HG02588 (cell line): ENCODE measurements at regions not wholly inside any gene's neighbourhood (a gene's known extent, or its start where the extent isn't known, plus 50 kb on each side); places are given as distances from the start of the nearest gene placed in this dataset.
A peak's percentile ranks its signal among the peaks of the same experiment; 100 is the strongest.

ENCODE experiments used
- ATAC-seq: cut with Tn5 transposase; IDR thresholded peaks from one replicate; pipeline ENCODE4 v1.9.1; 2021; ENCODE audit warnings: mild to moderate bottlenecking, moderate library complexity; ENCODE audit not compliant: unreplicated experiment

GRCh38 chr5:1748271-1748670, 51.4 kb downstream of the MRPL36 start:
- ATAC-seq, result no peak

GRCh38 chr5:1747803-1748085, 51.9 kb downstream of the MRPL36 start:
- ATAC-seq, result no peak

GRCh38 chr5:1747079-1747802, 52.4 kb downstream of the MRPL36 start:
- ATAC-seq, result no peak

GRCh38 chr5:1746371-1747078, 53.1 kb downstream of the MRPL36 start:
- no peak for ATAC-seq

- ATAC-seq, result no peak
Observed at GRCh38 chr5:1745796-1746370, 53.8 kb downstream of the MRPL36 start.

GRCh38 chr5:1745123-1745795, 54.4 kb downstream of the MRPL36 start:
- ATAC-seq, result no peak

- no peak for ATAC-seq
Observed at GRCh38 chr5:1744393-1745122, 55.1 kb downstream of the MRPL36 start.

- no peak for ATAC-seq
Observed at GRCh38 chr5:1743769-1744085, 55.9 kb downstream of the MRPL36 start.

GRCh38 chr5:1743061-1743768, 56.4 kb downstream of the MRPL36 start:
- no peak for ATAC-seq

- ATAC-seq, result peak; percentile 64
Observed at GRCh38 chr5:1737790-1738405, 61.7 kb downstream of the MRPL36 start.

GRCh38 chr5:1736889-1737711, 62.5 kb downstream of the MRPL36 start:
- no peak for ATAC-seq

GRCh38 chr5:1736065-1736464, 63.6 kb downstream of the MRPL36 start:
- no peak for ATAC-seq

GRCh38 chr5:1735320-1735970, 64.2 kb downstream of the MRPL36 start:
- ATAC-seq, result no peak

GRCh38 chr5:1734908-1735289, 64.7 kb downstream of the MRPL36 start:
- no peak for ATAC-seq

GRCh38 chr5:1734271-1734907, 65.2 kb downstream of the MRPL36 start:
- no peak for ATAC-seq

GRCh38 chr5:1733369-1733768, 66.3 kb downstream of the MRPL36 start:
- ATAC-seq, result no peak

- ATAC-seq, result no peak
Observed at GRCh38 chr5:1732945-1733344, 66.7 kb downstream of the MRPL36 start.

- ATAC-seq, result no peak
Observed at GRCh38 chr5:1732238-1732941, 67.2 kb downstream of the MRPL36 start.
